Non-pigmented ciliary epithelial cell (primary cell): ENCODE measurements at regions not wholly inside any gene's neighbourhood (a gene's known extent, or its start where the extent isn't known, plus 50 kb on each side); places are given as distances from the start of the nearest gene placed in this dataset.
A peak's percentile ranks its signal among the peaks of the same experiment; 100 is the strongest.
"Not testable (repeated sequence)": the region's sequence is repeated elsewhere in the genome, so short reads cannot be mapped to it uniquely, and the experiment has no call there.

Experiments
- DNase-seq: peaks from one replicate; pipeline ENCODE4 v3.0.0-alpha.2; 2010; ENCODE audit warnings: low read depth

DNA sequence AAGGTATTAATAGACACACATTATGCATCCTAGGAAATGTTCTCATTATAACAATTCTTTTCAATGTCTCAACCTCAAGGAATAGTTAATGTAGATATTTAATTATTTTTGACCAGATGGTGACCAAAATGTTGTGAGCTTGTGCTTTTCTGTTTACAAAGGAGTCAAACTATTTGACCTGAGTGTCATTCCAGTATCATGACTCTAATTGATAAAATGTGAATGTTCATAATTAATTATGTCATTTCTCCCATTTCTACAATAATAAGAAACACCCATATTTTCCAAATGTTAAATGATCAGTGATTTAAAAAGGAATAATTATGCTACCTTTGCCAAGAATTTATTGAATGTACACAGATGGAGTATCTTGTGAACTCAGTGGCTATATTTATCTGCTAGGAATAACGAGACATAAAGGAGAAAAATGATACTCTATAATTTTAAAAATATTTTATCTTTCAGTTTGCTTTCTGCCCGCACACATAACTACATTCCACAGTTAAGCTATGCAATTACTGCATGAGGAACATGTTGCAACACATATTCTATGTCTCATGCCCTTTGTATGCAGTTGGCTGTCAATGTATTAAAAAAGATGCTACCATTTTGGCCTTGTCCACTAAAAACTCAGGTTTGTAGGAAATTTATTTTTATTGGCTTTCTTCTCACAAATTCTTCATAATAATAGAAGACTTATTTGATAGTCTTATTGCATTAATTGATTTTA, 376.7 kb upstream of the CCDC179 start:
- DNase-seq = no peak

DNA sequence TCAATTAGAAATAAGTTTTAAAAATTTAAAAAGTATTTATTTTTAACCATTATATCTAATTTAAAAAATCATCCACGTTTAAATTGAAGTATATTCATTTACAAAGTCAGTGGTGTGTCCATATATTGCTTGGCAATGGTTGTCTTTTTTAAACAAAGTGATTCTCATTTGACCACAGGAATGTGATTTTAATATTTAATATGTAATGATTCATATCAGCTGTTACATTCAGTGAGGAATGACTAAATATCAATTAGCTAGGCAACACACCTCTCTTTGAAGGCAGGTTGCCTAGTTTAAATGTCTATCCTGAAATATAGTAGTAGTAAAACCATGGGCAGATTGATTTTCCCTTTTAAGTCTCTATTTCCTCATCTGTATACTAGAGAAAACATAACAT, 392.2 kb upstream of the CCDC179 start:
- no peak for DNase-seq

DNA sequence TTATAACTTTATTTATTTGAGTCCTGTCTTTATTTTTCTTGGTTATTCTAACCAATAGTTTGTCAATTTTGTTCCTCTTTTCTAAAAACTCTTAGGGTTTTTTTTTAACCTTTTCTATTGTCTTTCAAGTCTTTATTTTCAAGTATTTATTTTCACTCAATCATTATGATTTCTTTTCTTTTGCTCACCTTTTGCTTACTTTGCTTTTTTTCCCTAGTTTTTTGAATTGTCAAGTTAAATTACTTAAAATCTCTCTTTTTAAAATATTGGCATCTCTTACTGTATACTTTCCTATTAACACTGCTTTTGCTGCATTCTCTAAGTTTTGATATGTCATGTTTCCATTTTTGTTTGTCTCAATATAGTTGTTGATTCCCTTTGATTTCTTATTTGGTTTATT, 396.8 kb upstream of the CCDC179 start:
- no peak for DNase-seq

DNA sequence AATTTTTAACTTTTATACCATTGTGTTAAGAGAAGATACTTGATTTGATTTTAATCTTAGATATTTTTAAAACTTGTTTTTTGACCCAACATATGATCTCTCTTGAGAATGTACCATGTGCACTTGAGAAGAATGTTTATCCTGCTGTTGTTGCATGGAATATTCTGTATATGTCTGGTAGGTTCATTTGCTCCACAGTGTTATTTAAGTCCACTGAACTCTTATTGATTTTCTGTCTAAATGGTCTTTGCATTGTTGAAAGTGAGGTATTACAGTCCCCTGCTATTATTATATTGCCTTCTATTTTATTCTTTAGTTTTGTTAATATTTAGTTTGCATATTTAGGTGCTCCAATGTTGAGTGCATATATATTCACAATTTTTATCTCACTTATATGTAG, 397.3 kb upstream of the CCDC179 start:
- DNase-seq = no peak

DNA sequence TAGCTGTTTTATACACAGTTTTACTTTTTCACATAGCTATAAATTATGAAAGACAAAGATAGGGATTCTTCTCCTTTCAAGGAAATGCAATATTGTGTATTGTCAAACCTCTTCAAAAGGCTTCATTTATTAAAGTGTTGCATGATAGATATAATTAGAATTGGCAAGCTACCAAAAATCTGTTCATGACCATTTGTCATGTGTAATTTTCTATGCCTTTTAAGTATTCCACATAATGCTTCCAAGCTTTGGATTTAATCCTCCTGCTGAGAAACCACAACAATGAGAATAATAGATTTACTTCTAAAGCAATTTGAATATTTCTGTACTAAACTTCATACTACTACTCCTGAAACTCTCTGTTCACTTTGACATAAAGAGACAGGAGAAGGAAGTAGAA, 403.2 kb upstream of the CCDC179 start:
- DNase-seq = no peak

DNA sequence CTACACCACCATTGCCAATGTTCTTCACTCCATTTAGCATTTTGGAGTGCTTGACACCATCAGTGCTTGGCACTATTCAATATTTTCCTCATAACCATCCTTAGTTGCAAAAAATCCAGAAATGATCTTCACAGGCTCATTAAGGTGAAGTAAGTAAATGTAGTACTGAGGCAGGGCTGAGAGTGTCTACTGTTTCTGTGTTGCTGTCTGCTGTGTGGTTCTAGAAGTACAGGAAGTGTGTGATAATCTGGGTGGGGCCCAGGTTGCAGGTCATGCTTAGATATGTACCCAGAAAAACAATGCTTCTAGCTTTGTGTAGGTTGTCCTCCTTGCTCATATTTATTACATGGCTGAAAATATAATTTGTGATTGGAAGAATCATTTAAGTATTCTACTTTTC, 411.8 kb upstream of the CCDC179 start:
- no peak for DNase-seq

DNA sequence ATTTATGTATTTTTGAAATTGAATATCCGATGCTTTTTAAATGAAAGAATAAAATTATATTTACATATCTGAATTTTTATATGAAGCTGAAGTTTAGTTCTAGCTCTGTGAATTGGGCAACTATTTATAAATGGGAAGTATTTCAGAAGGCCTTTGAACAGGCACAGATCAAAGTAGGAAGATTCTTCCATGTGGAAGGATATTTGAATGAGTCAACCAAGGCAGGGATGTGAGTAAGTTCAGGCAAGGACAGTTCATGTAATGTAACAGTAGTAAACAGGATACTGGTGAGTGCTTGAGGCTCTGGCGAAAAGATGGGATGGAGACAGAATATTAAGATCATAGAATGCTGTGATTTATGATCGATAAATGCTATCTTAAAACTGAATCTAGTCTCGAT, 417.8 kb upstream of the CCDC179 start:
- peak; percentile 58 for DNase-seq

DNA sequence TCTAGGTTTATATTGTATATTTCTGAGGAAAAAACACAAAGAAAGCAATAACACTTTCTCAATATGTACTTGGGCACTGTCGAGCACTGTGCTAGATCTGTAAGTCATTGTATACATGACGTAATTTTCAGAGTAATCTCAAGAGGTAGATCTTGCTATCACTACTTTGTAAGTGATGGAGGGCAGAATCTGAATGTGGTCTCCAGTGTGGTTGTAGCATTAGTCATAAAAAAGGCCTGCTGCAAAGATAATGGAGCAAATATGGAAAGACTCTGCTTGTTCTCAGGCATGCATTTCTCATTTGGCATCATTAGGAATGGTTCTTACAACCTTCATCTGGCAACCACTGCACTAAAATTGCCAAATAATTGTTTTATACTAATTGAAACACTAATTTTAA, 419.8 kb upstream of the CCDC179 start:
- peak; percentile 70 for DNase-seq

DNA sequence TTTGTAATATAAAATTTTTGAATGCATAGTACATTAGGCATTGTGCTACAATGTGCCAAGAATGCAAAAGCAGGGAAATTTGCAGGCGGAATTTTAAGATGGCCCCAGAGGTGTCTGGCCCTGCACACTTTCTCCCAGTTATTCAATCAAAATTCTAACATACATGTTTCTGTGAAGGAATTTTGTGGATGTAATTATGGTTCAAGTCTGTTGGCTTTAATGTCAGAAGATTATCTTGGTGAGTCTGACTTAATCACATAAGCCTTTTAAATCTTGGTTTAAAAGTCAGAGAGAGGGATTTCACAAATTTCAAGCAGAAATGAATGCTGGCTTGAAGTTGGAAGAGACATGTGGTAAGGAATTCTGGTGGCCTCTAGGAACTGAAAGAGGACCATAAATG, 423.4 kb upstream of the CCDC179 start:
- no peak for DNase-seq

DNA sequence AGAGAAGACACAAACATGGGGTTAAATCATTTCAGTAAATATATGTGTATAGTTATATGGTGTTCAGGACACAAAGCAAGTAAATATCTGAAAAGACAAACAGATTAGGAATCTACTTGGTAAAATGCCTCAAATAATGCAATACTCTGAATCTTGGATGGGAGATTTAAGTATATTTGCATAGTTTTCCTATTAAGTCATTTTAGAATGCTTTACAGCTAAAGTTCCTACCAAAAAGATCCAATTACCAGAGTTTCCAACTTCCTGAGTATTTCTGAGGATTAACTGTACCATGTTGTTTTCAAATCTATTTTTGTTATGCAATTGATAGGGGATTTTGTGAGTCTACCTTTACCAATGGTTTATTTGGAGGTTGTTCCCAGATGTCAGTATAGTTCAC, 424.4 kb upstream of the CCDC179 start:
- peak; percentile 41 for DNase-seq

DNA sequence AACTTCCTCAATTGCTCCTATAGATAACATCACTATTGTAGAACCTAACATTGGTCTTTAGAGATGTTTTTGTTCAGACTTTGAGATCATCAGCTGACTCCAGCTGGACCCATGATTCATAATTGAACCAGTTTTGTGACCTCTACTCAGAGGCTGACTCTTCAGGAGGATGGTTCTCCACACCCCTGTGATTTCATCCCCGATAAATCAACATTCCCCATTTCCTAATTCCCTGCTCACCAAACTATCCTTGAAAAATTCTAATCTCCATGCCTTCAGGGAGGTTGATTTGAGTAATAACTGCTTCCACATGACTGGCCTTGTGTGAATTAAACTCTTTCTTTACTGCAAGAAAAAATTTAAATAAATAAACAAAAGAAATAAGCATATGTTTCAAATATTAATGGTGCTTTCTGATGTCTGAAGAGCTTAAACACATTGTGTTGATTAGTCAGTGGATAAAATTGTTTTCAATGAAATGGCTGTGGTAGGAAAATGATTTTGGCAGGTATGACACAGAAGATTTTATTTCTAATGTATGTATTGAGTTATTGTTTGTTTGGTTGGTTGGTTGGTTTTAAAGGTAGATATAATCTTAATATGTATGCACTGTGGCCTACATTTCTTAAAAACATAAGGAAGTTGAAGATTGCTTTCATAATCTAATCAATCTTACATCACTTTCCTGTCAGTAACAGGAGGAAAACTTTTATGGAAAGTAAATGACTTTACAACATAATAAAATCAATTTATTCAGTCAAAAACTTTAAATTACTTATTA, 427.9 kb upstream of the CCDC179 start:
- peak; percentile 70 for DNase-seq

DNA sequence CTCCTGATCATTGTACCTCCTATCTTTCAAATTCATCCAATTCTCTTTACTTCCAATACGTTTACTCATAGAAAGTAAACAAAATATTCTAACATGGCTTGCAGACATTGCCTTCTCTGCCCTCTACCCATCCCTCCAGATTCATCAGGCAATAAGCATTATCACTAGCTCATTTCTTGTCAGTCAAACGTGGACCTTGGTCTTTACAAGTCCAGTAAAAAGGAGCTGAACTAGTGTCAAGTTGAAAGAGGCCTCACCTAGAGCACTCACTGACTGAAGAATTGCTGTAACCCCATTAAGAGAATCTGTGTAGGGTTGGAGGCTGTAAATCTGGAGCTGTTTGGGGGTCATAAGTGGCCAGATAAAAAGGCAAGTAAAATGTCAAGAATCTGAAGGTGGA, 435.0 kb upstream of the CCDC179 start:
- DNase-seq = no peak

DNA sequence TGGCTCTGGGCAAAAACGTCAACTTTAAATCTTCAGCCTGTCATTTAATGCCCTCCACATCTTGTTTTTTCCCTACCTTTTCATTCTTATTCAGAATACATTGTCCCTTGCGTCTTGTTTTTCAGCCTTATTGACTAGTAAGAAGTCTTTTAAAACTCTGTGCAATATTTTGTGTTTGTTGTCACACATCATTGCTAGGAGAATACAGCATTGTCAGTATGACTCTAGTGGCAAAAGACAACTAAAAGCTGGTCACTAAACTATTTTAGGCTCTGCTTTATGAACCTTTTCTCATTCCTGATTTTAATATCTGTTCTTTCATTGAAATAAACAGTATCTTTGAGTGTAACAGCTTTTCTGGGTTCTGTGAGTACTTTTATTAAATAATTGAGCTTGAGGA, 447.8 kb upstream of the CCDC179 start:
- DNase-seq = no peak

DNA sequence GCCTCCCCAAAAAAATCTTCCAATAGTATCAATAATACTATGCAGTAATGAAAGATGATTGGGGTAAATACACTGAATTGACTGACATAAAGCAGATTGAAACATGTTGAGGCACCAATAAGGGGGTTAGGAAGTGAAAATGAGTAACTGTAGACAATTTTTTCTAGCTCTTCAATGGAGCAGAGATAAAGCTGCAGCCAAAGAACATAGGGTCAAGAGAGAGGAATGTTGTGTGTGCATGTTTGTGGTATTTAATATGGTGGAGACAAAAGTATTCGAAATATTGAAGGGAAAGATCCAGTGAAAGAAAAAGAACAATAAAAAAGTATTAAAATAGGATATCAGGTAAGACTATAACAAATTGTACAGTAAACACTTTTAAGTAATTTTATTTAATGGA, 450.0 kb upstream of the CCDC179 start:
- peak; percentile 73 for DNase-seq

DNA sequence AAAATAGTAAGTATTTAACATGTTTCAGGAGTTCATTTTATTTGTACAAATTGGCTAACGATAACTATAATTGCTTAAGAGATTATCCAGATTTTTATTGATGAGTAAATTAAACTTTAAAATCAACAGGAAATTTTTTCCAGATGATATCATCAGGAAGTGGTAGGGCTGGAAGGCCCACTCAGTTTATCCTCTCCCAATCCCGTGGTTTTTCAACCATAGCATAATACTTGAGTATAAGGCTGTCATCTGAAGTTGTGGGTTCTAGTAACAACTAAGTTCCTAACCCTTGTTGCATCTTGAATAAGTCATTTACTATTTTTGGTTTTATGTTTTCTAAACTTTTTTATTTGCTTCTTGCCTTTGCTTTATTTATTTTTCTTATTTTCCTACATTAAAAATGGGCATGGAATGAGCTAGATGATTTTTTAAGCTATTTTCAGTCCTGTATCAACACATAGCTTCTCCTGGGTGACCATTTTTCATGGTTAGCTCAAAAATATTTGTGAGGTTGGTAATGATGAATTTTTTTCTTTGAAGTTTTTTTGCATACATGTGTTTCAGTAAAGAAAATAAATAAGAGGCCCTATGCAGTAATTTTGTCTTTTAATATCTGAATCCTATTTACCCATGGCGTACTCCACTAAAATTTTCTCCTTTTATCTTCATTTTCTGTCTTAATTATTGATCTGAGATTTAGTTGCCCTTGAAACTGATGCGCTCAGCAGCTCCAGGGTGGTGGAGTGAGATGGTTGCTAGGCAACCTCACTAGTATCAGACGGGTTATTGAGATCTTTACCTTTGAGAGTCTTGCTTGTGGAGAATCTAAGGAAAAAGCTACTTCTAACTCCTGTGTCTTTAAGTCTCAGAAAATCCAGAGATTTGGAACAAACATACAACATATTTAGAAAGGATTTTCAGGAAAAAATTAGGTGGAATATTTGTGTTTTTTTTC, 452.0 kb upstream of the CCDC179 start:
- DNase-seq = peak; percentile 56

DNA sequence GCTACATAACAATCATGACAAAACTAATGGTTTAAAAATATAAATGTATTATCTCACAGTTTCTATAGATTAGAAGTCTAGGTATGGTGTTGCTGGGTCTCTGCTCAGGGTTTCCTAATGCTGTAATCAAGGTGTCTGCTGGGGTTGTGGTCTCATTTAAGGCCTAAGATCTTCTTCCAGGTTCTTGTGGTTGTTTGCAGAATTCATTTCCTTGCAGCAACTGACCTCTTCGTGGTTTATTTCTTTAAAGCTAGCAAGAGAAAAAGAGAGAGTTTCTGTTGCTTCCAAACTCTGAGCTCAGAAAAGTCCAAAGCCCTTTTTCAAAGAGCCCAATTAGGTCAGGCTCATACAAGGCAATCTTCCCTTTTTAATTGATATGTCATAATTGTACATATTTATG, 452.7 kb upstream of the CCDC179 start:
- DNase-seq = no peak

DNA sequence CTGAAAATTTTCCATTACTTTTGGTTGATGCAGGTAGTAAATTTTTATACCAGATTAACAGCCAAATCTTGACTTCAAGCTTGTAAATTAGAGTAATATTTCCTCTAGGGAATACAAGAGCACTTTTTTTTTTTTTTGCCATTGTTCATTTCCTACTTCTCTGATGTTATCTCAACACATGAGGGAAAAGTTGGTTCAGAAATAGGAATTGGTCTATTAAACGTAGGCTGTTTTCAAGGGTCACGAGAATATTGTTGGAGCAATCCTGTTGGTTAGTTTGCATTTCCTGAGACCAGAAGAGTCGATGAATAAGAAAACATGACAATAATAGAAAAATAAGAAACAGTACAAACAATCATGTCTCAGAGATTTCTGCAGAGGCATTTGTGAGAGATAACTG, 453.9 kb upstream of the CCDC179 start:
- DNase-seq = no peak

DNA sequence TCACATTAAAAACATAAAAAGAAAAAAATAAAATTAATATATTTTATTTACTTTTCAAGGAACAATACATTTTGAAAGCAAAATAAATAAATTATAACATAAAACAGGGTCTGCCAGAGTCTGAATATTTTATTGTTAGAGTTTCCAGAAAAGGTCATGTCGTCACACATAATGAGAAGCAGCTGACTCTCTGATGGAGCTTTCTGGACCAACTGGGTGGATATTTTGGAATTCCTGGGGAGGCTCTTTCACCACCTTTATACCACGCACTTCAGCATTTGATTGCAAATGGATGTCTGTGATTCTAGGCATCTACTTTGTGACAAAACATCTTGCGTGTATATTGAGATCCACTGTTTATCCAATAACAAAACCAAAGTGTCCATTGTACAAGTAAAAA, 455.0 kb upstream of the CCDC179 start:
- no peak for DNase-seq

DNA sequence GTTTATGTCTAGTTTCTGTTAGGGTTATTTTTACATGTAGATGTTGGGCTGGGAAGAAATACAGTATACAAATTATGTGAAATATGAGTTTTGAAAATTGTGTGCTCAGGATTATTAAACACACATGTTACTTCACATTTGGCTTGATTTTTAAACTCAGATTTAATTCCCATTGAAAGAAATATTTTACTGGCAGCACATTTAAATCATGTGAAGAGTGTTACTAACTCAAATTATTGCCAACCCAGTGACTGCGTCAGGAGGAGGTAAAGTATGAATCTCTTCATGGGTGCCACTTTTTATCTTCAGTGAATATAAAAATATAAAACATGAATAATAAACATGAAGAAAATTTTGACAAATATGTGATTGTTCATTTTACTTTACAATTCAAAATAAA, 457.5 kb upstream of the CCDC179 start:
- DNase-seq = no peak

DNA sequence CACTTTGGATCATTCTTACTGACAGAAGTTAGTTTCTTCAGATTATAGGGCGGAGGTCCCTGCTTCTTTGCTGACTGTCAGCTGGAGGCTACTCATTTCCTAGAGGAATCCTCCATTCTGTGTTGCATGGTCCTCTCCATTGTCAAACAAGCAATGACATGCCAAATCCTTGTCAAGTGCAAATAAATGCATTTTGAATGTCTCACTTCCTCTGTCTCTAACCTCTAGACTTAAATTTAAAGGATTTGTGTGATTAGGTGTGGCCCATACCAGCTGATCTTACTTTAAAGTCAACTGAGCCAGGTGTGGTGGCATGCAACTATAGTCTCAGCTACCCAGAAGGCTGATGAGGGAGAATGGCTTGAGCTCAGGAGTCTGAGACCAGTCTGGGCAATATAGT, 458.4 kb upstream of the CCDC179 start:
- DNase-seq = no peak

DNA sequence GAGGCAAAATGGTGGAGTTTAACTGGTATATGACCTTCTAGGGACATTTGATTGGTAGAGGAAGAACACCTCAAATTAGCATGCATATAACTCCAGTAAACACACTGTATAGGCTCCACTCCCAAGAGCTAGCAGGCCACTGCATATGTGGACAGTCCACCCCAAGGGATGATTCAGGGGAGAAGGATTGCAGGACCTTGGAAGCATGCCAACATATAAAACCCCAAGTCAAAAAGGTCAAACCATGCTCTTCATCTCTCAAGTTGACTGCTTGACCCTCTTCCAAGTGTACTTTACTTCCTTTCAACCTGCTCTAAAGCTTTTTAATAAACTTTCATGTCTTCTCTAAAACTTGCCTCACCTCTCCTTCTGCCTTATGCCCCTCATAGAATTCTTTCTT, 459.9 kb upstream of the CCDC179 start:
- DNase-seq = no peak

DNA sequence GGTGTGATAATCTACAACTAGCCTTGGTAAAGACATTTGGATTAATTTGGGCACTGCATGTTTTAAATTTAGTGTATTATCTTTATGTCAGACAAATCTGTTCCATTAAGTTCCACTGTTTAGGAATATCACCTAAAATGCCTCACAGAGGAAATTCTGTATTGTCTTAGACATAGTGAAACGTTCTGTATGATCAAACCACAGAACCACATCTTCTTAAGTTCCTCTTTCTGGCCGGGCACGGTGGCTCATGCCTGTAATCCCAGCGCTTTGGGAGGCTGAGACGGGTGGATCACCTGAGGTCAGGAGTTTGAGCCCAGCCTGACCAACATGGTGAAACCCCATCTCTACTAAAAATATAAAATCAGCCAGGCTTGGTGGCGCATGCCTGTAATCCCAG, 475.3 kb upstream of the CCDC179 start:
- not testable (repeated sequence) for DNase-seq

DNA sequence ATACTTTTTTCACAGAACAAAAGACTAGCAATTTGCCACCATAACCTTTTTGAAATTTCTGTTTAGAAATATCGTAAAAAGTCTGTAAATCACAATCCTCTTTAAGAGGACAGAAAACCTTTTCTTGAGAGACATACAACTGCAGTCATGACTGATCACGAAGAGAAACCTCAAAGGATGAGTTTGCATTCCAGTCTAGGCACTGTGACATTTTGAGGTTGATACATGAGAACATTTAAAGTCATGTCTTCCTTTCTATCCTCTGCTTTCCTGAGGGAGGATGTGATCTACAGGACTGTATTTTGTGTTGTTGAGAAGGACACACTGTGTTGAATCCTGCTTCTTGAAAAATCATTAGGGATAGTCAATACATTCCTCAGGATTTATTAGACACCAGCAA, 476.7 kb upstream of the CCDC179 start:
- DNase-seq = peak; percentile 65
